ENCODE measurements at regions not wholly inside any gene's neighbourhood (a gene's known extent, or its start where the extent isn't known, plus 50 kb on each side); places are given as distances from the start of the nearest gene placed in this dataset.

GRCh38 chr17:72456075-72456474, 335.3 kb downstream of the SOX9 start:
- no peak for TF ChIP-seq CTCF (IDR thresholded peaks at IDR 0.05)
- no peak for TF ChIP-seq POLR2A (IDR thresholded peaks at IDR 0.05)
- no peak for TF ChIP-seq EP300 (IDR thresholded peaks at IDR 0.05)

Measured in ovary (tissue), 3 donors.